HepG2 (cell line): ENCODE measurements at regions not wholly inside any gene's neighbourhood (a gene's known extent, or its start where the extent isn't known, plus 50 kb on each side); places are given as distances from the start of the nearest gene placed in this dataset.

Source experiments
- ATAC-seq: fragments of 200-7000 bp; cut with Tn5 transposase; 3 replicates; pipeline ENCODE4 v1.9.1; 2020; ENCODE audit warnings: mild to moderate bottlenecking, moderate library complexity
- BruUV-seq: library from RNA; stranded (reverse); fragments of 400-500 nt; replicated peaks from 2 replicates; lab custom pipeline; 2021; lab: Mats Ljungman, UMichigan
- CTCF ChIA-PET: fragments of 300-600 bp; formaldehyde crosslinking; extraction: SDS; loops from one replicate; lab custom pipeline; 2021; ENCODE audit warnings: low total read pairs, inconsistent platforms, low intra/inter-chr PET ratio; lab: Yijun Ruan, JAX
- POLR2A ChIA-PET: fragments of 350-600 bp; sonication (Branson Sonifier 250); formaldehyde crosslinking; loops from one replicate; lab custom pipeline; 2020; ENCODE audit warnings: antibody characterized with exemption, inconsistent platforms; lab: Yijun Ruan, JAX
- DNase-seq: peaks from one replicate; pipeline ENCODE4 v3.0.0-alpha.2; 2015; ENCODE audit warnings: low spot score
- FAIRE-seq: peaks from 3 replicates; lab custom pipeline; 2011; peaks lifted over from hg19 to GRCh38; lab: Jason Lieb, UNC
- H2AFZ ChIP-seq: one replicate; pipeline ENCODE4 v1.6.1; 2011; ENCODE audit warnings: low read length, inconsistent platforms
- H3K27ac ChIP-seq: fragments of 300-600 bp; 3 replicates; pipeline ENCODE4 v1.8.0; 2011; ENCODE audit warnings: mixed run types, mild to moderate bottlenecking, mixed read lengths, low read length, inconsistent platforms; ENCODE audit not compliant: insufficient read depth; ENCODE audit errors: extremely low read length
- H3K27me3 ChIP-seq, 2 experiments: fragments of 200-600 bp in 1 of 2; 2 replicates in 1 of 2; 3 replicates in 1 of 2; pipeline versions ENCODE4 v1.6.0 to v1.8.0; 2011; ENCODE audit warnings: low read length in 2 of 2, mild to moderate bottlenecking in 2 of 2, moderate library complexity in 2 of 2, inconsistent platforms in 1 of 2; ENCODE audit not compliant: insufficient read depth in 2 of 2, control insufficient read depth in 1 of 2
- H3K36me3 ChIP-seq, 2 experiments: fragments of 200-600 bp in 1 of 2; replicated peaks in 1 of 2; 2 replicates in 1 of 2; 3 replicates in 1 of 2; pipeline versions ENCODE4 v1.5.1 to v1.8.0; 2011; ENCODE audit warnings: low read length in 2 of 2, inconsistent platforms in 1 of 2; ENCODE audit not compliant: insufficient read depth in 2 of 2, control insufficient read depth in 1 of 2
- H3K4me1 ChIP-seq: 2 replicates; pipeline ENCODE4 v1.5.1; 2012; ENCODE audit warnings: low read length, inconsistent platforms; ENCODE audit not compliant: insufficient read depth
- H3K4me2 ChIP-seq: 2 replicates; pipeline ENCODE4 v1.6.0; 2011; ENCODE audit warnings: low read depth, low read length, inconsistent platforms
- H3K4me3 ChIP-seq, 3 experiments: fragments of 200-600 bp in 1 of 3; sonication (generic), shearing (Covaris generic) in 1 of 3; replicated peaks in 1 of 3; 2 replicates each; pipeline ENCODE4 v1.5.1; 2011 to 2016; ENCODE audit warnings: low read length in 3 of 3, inconsistent platforms in 2 of 3, low read depth in 2 of 3, mild to moderate bottlenecking in 2 of 3, control low read depth in 1 of 3, mixed read lengths in 1 of 3; ENCODE audit not compliant: insufficient read depth in 1 of 3
- H3K79me2 ChIP-seq: one replicate; pipeline ENCODE4 v1.6.1; 2011; ENCODE audit warnings: low read length, inconsistent platforms; ENCODE audit not compliant: insufficient read depth
- H3K9ac ChIP-seq: 2 replicates; pipeline ENCODE4 v1.6.0; 2011; ENCODE audit warnings: mild to moderate bottlenecking, low read depth, low read length, inconsistent platforms; ENCODE audit not compliant: insufficient read depth
- H3K9me3 ChIP-seq: 2 replicates; pipeline ENCODE4 v1.5.1; 2012; ENCODE audit warnings: mild to moderate bottlenecking, low read length
- H4K20me1 ChIP-seq: 2 replicates; pipeline ENCODE4 v1.6.0; 2011; ENCODE audit warnings: inconsistent platforms, mild to moderate bottlenecking, low read length, moderate library complexity; ENCODE audit not compliant: insufficient read depth
- AHR ChIP-seq: IDR thresholded peaks from 2 replicates; pipeline ENCODE4 v1.6.1; 2018; ENCODE audit warnings: missing genetic modification reagents, missing compliant biosample characterization
- HNF1B ChIP-seq: sonication (generic); formaldehyde crosslinking; IDR thresholded peaks from 2 replicates; pipeline ENCODE4 v1.5.1; 2020; ENCODE audit warnings: mild to moderate bottlenecking, moderate library complexity, missing genetic modification reagents
- SMAD1 ChIP-seq: sonication (generic); formaldehyde crosslinking; IDR thresholded peaks from 2 replicates; pipeline ENCODE4 v1.4.0; 2020; ENCODE audit warnings: missing genetic modification reagents, low read depth, mild to moderate bottlenecking, borderline replicate concordance
- ZNF138 ChIP-seq: sonication (generic); formaldehyde crosslinking; IDR thresholded peaks from 2 replicates; pipeline ENCODE4 v1.5.0; 2020; ENCODE audit warnings: mild to moderate bottlenecking, low read depth, missing genetic modification reagents
- ZNF572 ChIP-seq: sonication (generic); formaldehyde crosslinking; IDR thresholded peaks from 2 replicates; pipeline ENCODE4 v1.5.1; 2020; ENCODE audit warnings: mild to moderate bottlenecking, missing genetic modification reagents
- ZNF740 ChIP-seq: sonication (generic); formaldehyde crosslinking; IDR thresholded peaks from 2 replicates; pipeline ENCODE4 v1.4.0; 2020; ENCODE audit warnings: missing genetic modification reagents
- WGBS: methylation state at CpG from one replicate; pipeline ENCODE4 v1.1.6; 2017; ENCODE audit warnings: low lambda C conversion rate; 5-methylcytosine and 5-hydroxymethylcytosine counted together
- in situ Hi-C: cut with HindIII; loops from 2 replicates; pipeline ENCODE4 v1.10.0; 2017; ENCODE audit warnings: low pct_unique_long_range_greater_than_20kb; ENCODE audit not compliant: extremely low pct_ligation_motif_present
- intact Hi-C: fragments of 100-400 bp; cut with micrococcal nuclease; formaldehyde crosslinking; loops from one replicate; pipeline ENCODE4 v1.10.0; 2022; ENCODE audit not compliant: unreplicated experiment

- Histone ChIP-seq H3K4me2 (no peak overlapping the region), H3K9ac (no peak overlapping the region), H3K4me3 (no peak overlapping the region), H3K27me3 (no peaks in the 10 kb centered on the region), H3K36me3 (no peaks in the 10 kb centered on the region), H3K4me1 (no peaks in the 10 kb centered on the region), H4K20me1 (no peaks in the 10 kb centered on the region), H3K27ac (no peak overlapping the region), H2AFZ (no peak overlapping the region), H3K79me2 (no peaks in the 10 kb centered on the region), H3K9me3 (peaks cover 72% of the 10 kb centered on the region)
- no peak for DNase-seq
- ChIA-PET POLR2A (no interaction called here), CTCF (no interaction called here)
- BruUV-seq, result no TSS peak
- no peak for FAIRE-seq
- no peak for TF ChIP-seq SMAD1
- no peak for TF ChIP-seq HNF1B (CRISPR knock-in tag)
- intact Hi-C loops, result no loop called here
- in situ Hi-C loops, result no loop called here
- no peak for ATAC-seq
Observed at GRCh38 chr9:117987945-117988344, 283.7 kb downstream of the TLR4 start.

- CTCF ChIA-PET, result no interaction called here
- no peak for FAIRE-seq
Observed at GRCh38 chr9:117992006-117992405, 287.8 kb downstream of the TLR4 start.

More at GRCh38 chr9:117992006-117992405, 287.8 kb downstream of the TLR4 start:
- in situ Hi-C loops (no loop called here), intact Hi-C loops (no loop called here)
- Histone ChIP-seq H3K4me3 (no peak overlapping the region), H3K4me2 (no peak overlapping the region), H3K36me3 (no peaks in the 10 kb centered on the region), H3K27ac (no peak overlapping the region), H3K79me2 (no peaks in the 10 kb centered on the region), H4K20me1 (no peaks in the 10 kb centered on the region), H3K9me3 (peaks cover 58% of the 10 kb centered on the region), H3K9ac (no peak overlapping the region), H3K27me3 (no peaks in the 10 kb centered on the region), H2AFZ (no peak overlapping the region), H3K4me1 (no peaks in the 10 kb centered on the region)
- no peak for TF ChIP-seq ZNF572
- no peak for TF ChIP-seq ZNF740 (CRISPR knock-in tag)
- TF ChIP-seq AHR (CRISPR knock-in tag), result no peak
- TF ChIP-seq ZNF138 (CRISPR knock-in tag), result no peak
- under 1% methylated on average over 6 of the region's 6 CpGs for WGBS
- POLR2A ChIA-PET, result no interaction called here
- ATAC-seq (no peak), DNase-seq (no peak)
- no TSS peak for BruUV-seq
